Heart left ventricle (tissue), 13 donors: ENCODE measurements at regions not wholly inside any gene's neighbourhood (a gene's known extent, or its start where the extent isn't known, plus 50 kb on each side); places are given as distances from the start of the nearest gene placed in this dataset.

ENCODE experiments used
- CTCF ChIP-seq, 12 donors: fragments of 200-600 bp; sonication (generic) in 4 of 12; IDR thresholded peaks; one replicate each; pipeline versions ENCODE4 v1.5.0 to v1.8.0; 2018 to 2022; ENCODE audit warnings: antibody characterized with exemption in 12 of 12, mild to moderate bottlenecking in 5 of 12
- POLR2A ChIP-seq, 2 donors: fragments of 450-650 bp; IDR thresholded peaks; one replicate each; pipeline ENCODE4 v1.6.1; 2017; ENCODE audit warnings: antibody characterized with exemption in 2 of 2, mild to moderate bottlenecking in 2 of 2, moderate library complexity in 2 of 2
- donor health status: ischemic (EF 13 %, LVEDD 7.1; RV severe dilation, severe dysfunction).
- donor health status: DM: no; HTN: yes; CAD: no.
- donor health status: DM: no; HTN: no; CAD: no.
- donor health status: ischemic (EF 25% LVEDD 6.9; RV normal size, moderate dysfunction).
- donor health status: ischemic (EF 25% LVEDD 5.7; RV mildly dilated, moderate dysfunction).
- donor health status: ischemic (EF 35%, LVEDD 5.7; RV mildly dilated, moderate dysfunction).
- donor health status: nonischemic (EF 11% LVEDD 7.7; RV severe dilation, severe dysfunction).
- donor health status: DM: yes; HTN: yes; CAD: no.
- donor health status: PGD.
- donor health status: ischemic (EF 29% LVEDD 5.4; RV normal size, mild dysfunction).
- donor health status: nonischemic (EF 23%, LVEDD 6.1; RV moderate dilation, normal function).

- TF ChIP-seq CTCF (IDR thresholded peaks at IDR 0.05) (no peak), POLR2A (IDR thresholded peaks at IDR 0.05) (no peak)
These were observed 304.2 kb downstream of the CYRIA start for GRCh38 chr2:16361261-16361995.
